MCF 10A (cell line): ENCODE measurements at regions not wholly inside any gene's neighbourhood (a gene's known extent, or its start where the extent isn't known, plus 50 kb on each side); places are given as distances from the start of the nearest gene placed in this dataset.

Experiments
- BruUV-seq: library from RNA; stranded (reverse); fragments of 400-500 nt; replicated peaks from 2 replicates; lab custom pipeline; 2021; lab: Mats Ljungman, UMichigan
- CTCF ChIA-PET: fragments of 300-600 bp; sonication (Branson Sonifier 250); formaldehyde crosslinking; extraction: SDS; loops from one replicate; lab custom pipeline; 2021; ENCODE audit warnings: antibody characterized with exemption, inconsistent platforms; lab: Yijun Ruan, JAX
- POLR2A ChIA-PET: fragments of 300-600, 350-650 bp; sonication (Branson Sonifier 250); formaldehyde crosslinking; extraction: SDS; loops from one replicate; lab custom pipeline; 2020; ENCODE audit warnings: antibody characterized with exemption, inconsistent platforms; lab: Yijun Ruan, JAX
- DNase-seq: peaks from one replicate; pipeline ENCODE4 v3.0.0-alpha.2; 2018; ENCODE audit not compliant: unreplicated experiment
- H3K27ac Mint-ChIP-seq: one replicate; pipeline ENCODE4 v1.8.0; 2022; ENCODE audit warnings: mild to moderate bottlenecking, low read depth, mixed read lengths; ENCODE audit not compliant: unreplicated experiment
- H3K27me3 Mint-ChIP-seq: one replicate; pipeline ENCODE4 v1.8.0; 2022; ENCODE audit warnings: mixed read lengths; ENCODE audit not compliant: insufficient read depth, unreplicated experiment
- H3K36me3 Mint-ChIP-seq: one replicate; pipeline ENCODE4 v1.8.0; 2022; ENCODE audit warnings: mild to moderate bottlenecking, moderate library complexity, mixed read lengths; ENCODE audit not compliant: insufficient read depth, unreplicated experiment
- H3K4me1 Mint-ChIP-seq: one replicate; pipeline ENCODE4 v1.8.0; 2022; ENCODE audit warnings: mixed read lengths; ENCODE audit not compliant: insufficient read depth, unreplicated experiment
- H3K4me3 Mint-ChIP-seq: one replicate; pipeline ENCODE4 v1.8.0; 2022; ENCODE audit warnings: mild to moderate bottlenecking, moderate library complexity, mixed read lengths; ENCODE audit not compliant: unreplicated experiment
- H3K9me3 Mint-ChIP-seq: one replicate; pipeline ENCODE4 v1.8.0; 2022; ENCODE audit warnings: mixed read lengths; ENCODE audit not compliant: unreplicated experiment
- CTCF ChIP-seq: fragments of 200-600 bp; IDR thresholded peaks from one replicate; pipeline ENCODE4 v1.8.0; 2022; ENCODE audit warnings: antibody characterized with exemption, mild to moderate bottlenecking; ENCODE audit not compliant: unreplicated experiment
- intact Hi-C: fragments of 100-400 bp; cut with micrococcal nuclease; formaldehyde crosslinking; loops from 2 replicates; pipeline ENCODE4 v1.14.1; 2022

- POLR2A ChIA-PET, result interaction anchor here (0.7 kb wide), 1 partner anchor 15 kb away, joined by 3 read pairs; no protein-coding TSS in a partner anchor
- Mint-ChIP-seq H3K27me3 (peaks cover 71% of the 10 kb centered on the region), H3K4me1 (no peaks in the 10 kb centered on the region), H3K36me3 (no peaks in the 10 kb centered on the region), H3K4me3 (no peak overlapping the region), H3K27ac (no peak overlapping the region), H3K9me3 (no peaks in the 10 kb centered on the region)
- DNase-seq, result no peak
- CTCF ChIA-PET, result interaction anchor here (0.7 kb wide), 1 partner anchor 33 kb away, joined by 3 read pairs; no protein-coding TSS in a partner anchor
- no TSS peak for BruUV-seq
- no peak for TF ChIP-seq CTCF
- intact Hi-C loops, result no loop called here
Measured at GRCh38 chr3:146679191-146679590, 74.0 kb upstream of the PLSCR5 start.

GRCh38 chr3:146672941-146673340 is 67.8 kb upstream of the PLSCR5 start:
- ChIA-PET CTCF (no interaction called here), POLR2A (no interaction called here)
- Mint-ChIP-seq H3K36me3 (no peaks in the 10 kb centered on the region), H3K4me1 (no peaks in the 10 kb centered on the region), H3K27me3 (peaks cover 51% of the 10 kb centered on the region), H3K27ac (no peak overlapping the region), H3K9me3 (no peaks in the 10 kb centered on the region), H3K4me3 (no peak overlapping the region)
- intact Hi-C loops, result no loop called here
- TF ChIP-seq CTCF, result no peak
- no peak for DNase-seq
- BruUV-seq, result no TSS peak

GRCh38 chr3:146664403-146664802 is 59.3 kb upstream of the PLSCR5 start:
- no peaks in the 10 kb centered on the region for H3K9me3 Mint-ChIP-seq
- POLR2A ChIA-PET, result interaction anchor here (0.5 to 1.6 kb wide), 4 partner anchors 10 to 1741 kb away, joined by 3 to 4 read pairs (median 3); no protein-coding TSS in a partner anchor

GRCh38 chr3:146658841-146659240 is 53.7 kb upstream of the PLSCR5 start:
- no TSS peak for BruUV-seq
- Mint-ChIP-seq H3K27ac (no peak overlapping the region), H3K27me3 (peaks cover 100% of the 10 kb centered on the region), H3K4me1 (no peaks in the 10 kb centered on the region), H3K4me3 (no peak overlapping the region), H3K36me3 (no peaks in the 10 kb centered on the region), H3K9me3 (no peaks in the 10 kb centered on the region)
- no peak for TF ChIP-seq CTCF
- intact Hi-C loops, result no loop called here
- CTCF ChIA-PET, result interaction anchor here (0.5 to 0.6 kb wide), 2 partner anchors 16 to 1339 kb away, joined by 3 read pairs; no protein-coding TSS in a partner anchor
- DNase-seq, result no peak
- POLR2A ChIA-PET, result no interaction called here

More at GRCh38 chr3:146664403-146664802, 59.3 kb upstream of the PLSCR5 start:
- no TSS peak for BruUV-seq
- Mint-ChIP-seq H3K4me3 (no peak overlapping the region), H3K27me3 (peaks cover 80% of the 10 kb centered on the region), H3K36me3 (no peaks in the 10 kb centered on the region), H3K27ac (no peak overlapping the region), H3K4me1 (no peaks in the 10 kb centered on the region)
- CTCF ChIA-PET, result interaction anchor here (0.6 kb wide), 1 partner anchor 129 kb away, joined by 4 read pairs; no protein-coding TSS in a partner anchor
- DNase-seq, result no peak
- no peak for TF ChIP-seq CTCF
- intact Hi-C loops, result no loop called here
